OCI-LY1 (cell line): ENCODE measurements at regions not wholly inside any gene's neighbourhood (a gene's known extent, or its start where the extent isn't known, plus 50 kb on each side); places are given as distances from the start of the nearest gene placed in this dataset.

ENCODE experiments used
- H2AFZ ChIP-seq: fragments of 200-600 bp; sonication (generic), shearing (Covaris generic); 2 replicates; pipeline ENCODE4 v1.6.0; 2014; ENCODE audit warnings: antibody characterized with exemption, mild to moderate bottlenecking, low read length
- H3F3A ChIP-seq: fragments of 200-600 bp; sonication (generic), shearing (Covaris generic); 2 replicates; pipeline ENCODE4 v1.6.0; 2014; ENCODE audit warnings: mild to moderate bottlenecking, antibody characterized with exemption, low read length, moderate library complexity; ENCODE audit not compliant: insufficient read depth
- H3K27ac ChIP-seq: fragments of 200-600 bp; sonication (generic); 2 replicates; pipeline ENCODE4 v1.5.1; 2014; ENCODE audit warnings: low read length, mixed run types, mild to moderate bottlenecking, low read depth; ENCODE audit not compliant: poor library complexity, severe bottlenecking
- H3K27me3 ChIP-seq: fragments of 200-600 bp; sonication (generic); 2 replicates; pipeline ENCODE4 v1.6.0; 2014; ENCODE audit warnings: antibody characterized with exemption, mild to moderate bottlenecking, low read length, moderate library complexity; ENCODE audit not compliant: insufficient read depth
- H3K36me3 ChIP-seq: fragments of 200-600 bp; sonication (generic); 2 replicates; pipeline ENCODE4 v1.6.1; 2014; ENCODE audit warnings: mild to moderate bottlenecking, antibody characterized with exemption, low read length, moderate library complexity, mixed read lengths; ENCODE audit not compliant: insufficient read depth
- H3K4me1 ChIP-seq: fragments of 200-600 bp; sonication (generic); 2 replicates; pipeline ENCODE4 v1.5.1; 2014; ENCODE audit warnings: mild to moderate bottlenecking, low read length, moderate library complexity; ENCODE audit not compliant: insufficient read depth, severe bottlenecking
- H3K4me2 ChIP-seq: fragments of 200-600 bp; sonication (generic), shearing (Covaris generic); 2 replicates; pipeline ENCODE4 v1.6.1; 2014; ENCODE audit warnings: low read length
- H3K4me3 ChIP-seq: fragments of 200-600 bp; sonication (generic); 2 replicates; pipeline ENCODE4 v1.5.1; 2014; ENCODE audit warnings: low read length, low read depth, mild to moderate bottlenecking, mixed read lengths; ENCODE audit not compliant: poor library complexity, severe bottlenecking
- H3K79me2 ChIP-seq: fragments of 200-600 bp; shearing (Covaris generic); 2 replicates; pipeline ENCODE4 v1.6.1; 2016; ENCODE audit warnings: mixed run types, low read length, mixed read lengths; ENCODE audit not compliant: insufficient read depth
- H3K9ac ChIP-seq: fragments of 200-600 bp; sonication (generic), shearing (Covaris generic); 2 replicates; pipeline ENCODE4 v1.6.1; 2014; ENCODE audit warnings: mild to moderate bottlenecking, low read length, mixed read lengths
- H3K9me2 ChIP-seq: fragments of 200-600 bp; sonication (generic), shearing (Covaris generic); 2 replicates; pipeline ENCODE4 v1.6.1; 2014; ENCODE audit warnings: low read depth, mild to moderate bottlenecking, low read length, mixed read lengths
- H3K9me3 ChIP-seq: fragments of 200-600 bp; shearing (Covaris generic); 2 replicates; pipeline ENCODE4 v1.6.1; 2014; ENCODE audit warnings: low read length, mixed read lengths
- H4K20me1 ChIP-seq: fragments of 200-600 bp; sonication (generic), shearing (Covaris generic); 2 replicates; pipeline ENCODE4 v1.6.0; 2016; ENCODE audit warnings: mild to moderate bottlenecking, low read length; ENCODE audit not compliant: insufficient read depth
- CTCF ChIP-seq: fragments of 200-600 bp; sonication (generic), shearing (Covaris generic); IDR thresholded peaks from 2 replicates; pipeline ENCODE4 v1.5.1; 2017; ENCODE audit warnings: mild to moderate bottlenecking, antibody characterized with exemption, low read length, moderate library complexity, mixed read lengths
- EZH2 ChIP-seq: fragments of 200-600 bp; sonication (generic), shearing (Covaris generic); IDR thresholded peaks from 2 replicates; pipeline ENCODE4 v1.8.0; 2017; ENCODE audit warnings: borderline replicate concordance, mixed run types, mild to moderate bottlenecking, antibody characterized with exemption, low read length, moderate library complexity, mixed read lengths

GRCh38 chr4:153947124-153947523 lies 158.2 kb upstream of the SFRP2 start:
- Histone ChIP-seq H3K9me2 (no peaks in the 10 kb centered on the region), H3K9ac (no peak overlapping the region), H3K4me2 (no peak overlapping the region), H3K27ac (no peak overlapping the region), H3K4me1 (no peaks in the 10 kb centered on the region), H4K20me1 (no peaks in the 10 kb centered on the region), H3K36me3 (no peaks in the 10 kb centered on the region), H3F3A (no peaks in the 10 kb centered on the region), H3K79me2 (no peaks in the 10 kb centered on the region), H3K27me3 (no peaks in the 10 kb centered on the region), H3K4me3 (no peak overlapping the region), H3K9me3 (no peaks in the 10 kb centered on the region), H2AFZ (no peak overlapping the region)
- TF ChIP-seq EZH2 = no peak
- no peak for TF ChIP-seq CTCF

- Histone ChIP-seq H2AFZ (no peak overlapping the region), H3K9ac (no peak overlapping the region), H3K27me3 (no peaks in the 10 kb centered on the region), H3K79me2 (no peaks in the 10 kb centered on the region), H3K4me1 (no peaks in the 10 kb centered on the region), H3K4me3 (no peak overlapping the region), H3K9me3 (no peaks in the 10 kb centered on the region), H3F3A (no peaks in the 10 kb centered on the region), H3K27ac (no peak overlapping the region), H3K9me2 (no peaks in the 10 kb centered on the region), H4K20me1 (no peaks in the 10 kb centered on the region), H3K36me3 (no peaks in the 10 kb centered on the region), H3K4me2 (no peak overlapping the region)
- TF ChIP-seq EZH2 (no peak), CTCF (no peak)
Observed at GRCh38 chr4:153945704-153946103, 156.8 kb upstream of the SFRP2 start.

- H2AFZ ChIP-seq = no peak overlapping the region
- H3K4me1 ChIP-seq = no peaks in the 10 kb centered on the region
- H3F3A ChIP-seq = no peaks in the 10 kb centered on the region
- TF ChIP-seq CTCF = no peak
- TF ChIP-seq EZH2 = no peak
- H3K27ac ChIP-seq = no peak overlapping the region
- no peaks in the 10 kb centered on the region for H3K9me2 ChIP-seq
- no peaks in the 10 kb centered on the region for H3K36me3 ChIP-seq
- no peaks in the 10 kb centered on the region for H3K79me2 ChIP-seq
- no peaks in the 10 kb centered on the region for H3K27me3 ChIP-seq
- H3K4me3 ChIP-seq = no peak overlapping the region
- no peaks in the 10 kb centered on the region for H4K20me1 ChIP-seq
- no peak overlapping the region for H3K4me2 ChIP-seq
- H3K9ac ChIP-seq = no peak overlapping the region
- H3K9me3 ChIP-seq = no peaks in the 10 kb centered on the region
Observed at GRCh38 chr4:153943738-153944415, 155.0 kb upstream of the SFRP2 start.
